HepG2 (cell line): ENCODE measurements at regions not wholly inside any gene's neighbourhood (a gene's known extent, or its start where the extent isn't known, plus 50 kb on each side); places are given as distances from the start of the nearest gene placed in this dataset.

Source experiments
- NBN ChIP-seq: fragments of 450-650 bp; conservative IDR thresholded peaks from 2 replicates; pipeline ENCODE4 v1.6.1; 2017
- RAD51 ChIP-seq: fragments of 450-650 bp; IDR thresholded peaks from 2 replicates; pipeline ENCODE4 v1.6.1; 2016; ENCODE audit warnings: borderline replicate concordance
- TF ChIP-seq, protein P1 (sequence below): sonication (generic); formaldehyde crosslinking; IDR thresholded peaks from 2 replicates; pipeline ENCODE4 v1.5.0; 2020; ENCODE audit warnings: mild to moderate bottlenecking, missing genetic modification reagents, moderate library complexity

DNA sequence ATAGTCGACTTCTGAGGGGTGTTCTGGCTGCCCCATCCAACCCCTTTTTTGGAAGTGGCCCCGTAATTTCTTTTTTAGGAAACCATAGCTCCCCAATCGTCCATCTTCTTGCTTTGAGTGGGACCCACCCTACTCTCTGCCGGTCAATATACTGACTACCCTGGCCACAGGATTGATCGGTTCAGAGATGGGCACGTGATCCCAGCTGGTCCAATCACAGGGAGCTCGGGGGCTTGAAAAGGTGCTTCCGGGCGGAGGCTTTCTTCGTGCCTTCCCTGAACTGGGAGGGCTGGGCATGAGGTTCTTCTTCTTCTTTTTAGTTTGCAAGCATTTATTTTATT is 78.7 kb upstream of the SH3PXD2B start:
- TF ChIP-seq NBN (no peak), RAD51 (no peak)
- TF ChIP-seq, protein P1, sequence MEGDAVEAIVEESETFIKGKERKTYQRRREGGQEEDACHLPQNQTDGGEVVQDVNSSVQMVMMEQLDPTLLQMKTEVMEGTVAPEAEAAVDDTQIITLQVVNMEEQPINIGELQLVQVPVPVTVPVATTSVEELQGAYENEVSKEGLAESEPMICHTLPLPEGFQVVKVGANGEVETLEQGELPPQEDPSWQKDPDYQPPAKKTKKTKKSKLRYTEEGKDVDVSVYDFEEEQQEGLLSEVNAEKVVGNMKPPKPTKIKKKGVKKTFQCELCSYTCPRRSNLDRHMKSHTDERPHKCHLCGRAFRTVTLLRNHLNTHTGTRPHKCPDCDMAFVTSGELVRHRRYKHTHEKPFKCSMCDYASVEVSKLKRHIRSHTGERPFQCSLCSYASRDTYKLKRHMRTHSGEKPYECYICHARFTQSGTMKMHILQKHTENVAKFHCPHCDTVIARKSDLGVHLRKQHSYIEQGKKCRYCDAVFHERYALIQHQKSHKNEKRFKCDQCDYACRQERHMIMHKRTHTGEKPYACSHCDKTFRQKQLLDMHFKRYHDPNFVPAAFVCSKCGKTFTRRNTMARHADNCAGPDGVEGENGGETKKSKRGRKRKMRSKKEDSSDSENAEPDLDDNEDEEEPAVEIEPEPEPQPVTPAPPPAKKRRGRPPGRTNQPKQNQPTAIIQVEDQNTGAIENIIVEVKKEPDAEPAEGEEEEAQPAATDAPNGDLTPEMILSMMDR (CRISPR knock-in tag), result no peak
